GM21515 (cell line): ENCODE measurements at regions not wholly inside any gene's neighbourhood (a gene's known extent, or its start where the extent isn't known, plus 50 kb on each side); places are given as distances from the start of the nearest gene placed in this dataset.
"Not testable (repeated sequence)": the region's sequence is repeated elsewhere in the genome, so short reads cannot be mapped to it uniquely, and the experiment has no call there.

Experiments
- ATAC-seq: cut with Tn5 transposase; IDR thresholded peaks from one replicate; pipeline ENCODE4 v1.9.1; 2021; ENCODE audit not compliant: unreplicated experiment

DNA sequence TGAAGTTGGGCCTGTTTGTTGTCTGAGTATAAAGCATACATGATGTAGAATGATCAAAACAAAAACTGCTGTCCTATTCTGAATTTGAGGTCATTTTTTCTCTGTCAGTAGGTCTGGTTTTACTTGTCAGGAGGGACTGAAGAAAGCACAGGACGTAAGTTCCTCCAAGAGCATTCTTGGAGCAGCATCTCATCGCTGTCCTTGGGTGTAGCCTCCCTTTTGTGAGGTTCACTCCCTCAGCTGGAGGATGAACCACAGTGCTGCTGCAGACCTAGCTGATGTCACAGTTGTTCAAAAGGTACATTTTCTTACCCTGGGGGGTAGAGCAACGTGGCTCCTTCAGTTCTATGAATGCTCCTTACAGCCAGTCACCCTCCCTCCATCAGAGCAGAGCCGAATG is 490.0 kb upstream of the TBL1XR1 start:
- ATAC-seq = no peak

GRCh38 chr3:177688152-177688551 is 490.9 kb upstream of the TBL1XR1 start:
- no peak for ATAC-seq

DNA sequence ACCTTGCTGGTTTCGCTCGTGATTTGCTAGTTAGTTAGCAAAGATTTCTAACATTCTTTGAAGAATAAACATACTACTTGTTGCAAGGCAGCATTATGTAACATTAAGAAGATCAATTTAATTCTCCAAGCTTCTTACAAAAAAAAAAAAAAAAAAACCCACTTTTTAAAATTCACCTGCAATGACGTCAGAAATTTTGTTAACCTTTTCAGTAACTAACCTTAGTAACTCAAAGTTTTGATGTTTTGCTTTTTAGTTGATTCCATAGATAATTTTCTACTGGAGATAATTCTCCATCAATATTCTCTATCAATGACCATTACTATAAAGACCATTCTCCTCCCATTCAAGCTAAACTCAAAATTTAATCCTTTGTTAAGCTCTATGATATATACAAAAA is 491.8 kb upstream of the TBL1XR1 start:
- ATAC-seq = no peak

GRCh38 chr3:177689869-177690268 is 492.6 kb upstream of the TBL1XR1 start:
- ATAC-seq = no peak

DNA sequence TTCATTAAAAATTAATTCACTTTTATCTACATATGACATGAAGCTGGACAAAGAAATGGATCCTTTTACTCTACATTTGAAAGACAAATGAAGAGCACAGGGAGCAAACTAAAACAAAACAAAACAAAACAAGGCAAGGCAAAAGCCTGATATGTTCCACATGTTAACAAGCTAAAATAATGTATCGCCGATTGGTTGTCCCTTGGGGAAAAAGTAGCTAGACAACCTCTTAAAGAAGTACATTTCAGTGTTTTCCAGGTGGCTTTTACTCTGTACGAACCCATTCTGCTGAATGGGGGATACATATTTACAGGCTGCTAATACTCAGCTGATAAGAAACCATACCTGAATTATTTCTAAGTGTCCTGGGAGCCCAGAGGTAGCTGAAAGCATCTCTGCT is 493.0 kb upstream of the TBL1XR1 start:
- no peak for ATAC-seq

- no peak for ATAC-seq
These were observed 495.2 kb upstream of the TBL1XR1 start for GRCh38 chr3:177692304-177692975.

DNA sequence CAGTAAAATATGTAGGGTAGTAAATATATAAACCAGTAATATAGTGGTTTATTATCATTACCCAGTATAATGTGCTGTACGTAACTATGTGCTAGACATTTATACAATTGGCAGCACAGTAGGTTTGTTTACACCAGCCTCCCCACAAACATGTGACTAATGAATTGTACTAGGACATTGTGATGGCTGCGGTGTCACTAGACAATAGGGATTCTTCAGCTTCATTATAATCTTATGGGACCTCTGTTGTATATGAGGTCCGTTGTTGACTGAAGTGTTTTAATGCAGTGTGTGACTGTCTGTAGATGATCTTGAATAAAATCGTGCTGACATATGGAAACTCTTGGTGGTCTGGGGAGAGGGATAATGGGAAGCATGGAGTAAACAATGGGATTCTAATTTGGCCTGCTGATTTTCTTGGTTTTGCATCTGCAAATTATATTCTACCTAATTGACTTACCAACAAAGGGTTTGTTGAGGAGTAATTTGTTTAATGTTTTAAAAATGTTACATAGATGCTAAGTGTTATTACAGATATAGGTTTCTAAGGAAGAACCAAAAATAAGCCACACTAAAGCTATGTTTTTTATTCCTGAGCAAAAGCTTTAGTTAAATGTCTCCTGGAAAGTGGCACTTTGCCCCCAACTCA is 496.5 kb upstream of the TBL1XR1 start:
- no peak for ATAC-seq

- ATAC-seq = no peak
These were observed 497.0 kb upstream of the TBL1XR1 start for GRCh38 chr3:177694316-177694715.

- ATAC-seq = no peak
These were observed 497.7 kb upstream of the TBL1XR1 start for GRCh38 chr3:177694951-177695350.

DNA sequence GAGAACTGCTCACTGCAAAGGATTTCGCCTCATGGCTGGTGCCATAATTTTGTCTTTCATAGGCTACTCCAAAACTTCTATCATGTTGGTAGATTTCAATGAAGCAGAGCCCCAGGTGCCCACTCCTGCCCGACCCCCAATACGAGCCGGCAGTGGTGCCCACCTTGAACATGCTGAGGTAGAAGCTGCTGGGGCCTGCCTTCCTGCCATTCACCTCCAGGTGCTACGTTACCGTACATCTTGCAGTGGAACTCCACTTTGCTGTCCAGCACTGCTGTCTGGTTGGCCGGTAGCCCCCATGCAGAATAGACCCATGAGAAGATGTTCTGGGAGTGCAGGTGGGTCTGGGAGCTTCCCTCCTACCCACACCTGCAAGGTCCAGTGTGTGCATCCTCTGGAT is 502.8 kb upstream of the TBL1XR1 start:
- no peak for ATAC-seq

- ATAC-seq = no peak
These were observed 506.5 kb upstream of the TBL1XR1 start for GRCh38 chr3:177703788-177704187.

DNA sequence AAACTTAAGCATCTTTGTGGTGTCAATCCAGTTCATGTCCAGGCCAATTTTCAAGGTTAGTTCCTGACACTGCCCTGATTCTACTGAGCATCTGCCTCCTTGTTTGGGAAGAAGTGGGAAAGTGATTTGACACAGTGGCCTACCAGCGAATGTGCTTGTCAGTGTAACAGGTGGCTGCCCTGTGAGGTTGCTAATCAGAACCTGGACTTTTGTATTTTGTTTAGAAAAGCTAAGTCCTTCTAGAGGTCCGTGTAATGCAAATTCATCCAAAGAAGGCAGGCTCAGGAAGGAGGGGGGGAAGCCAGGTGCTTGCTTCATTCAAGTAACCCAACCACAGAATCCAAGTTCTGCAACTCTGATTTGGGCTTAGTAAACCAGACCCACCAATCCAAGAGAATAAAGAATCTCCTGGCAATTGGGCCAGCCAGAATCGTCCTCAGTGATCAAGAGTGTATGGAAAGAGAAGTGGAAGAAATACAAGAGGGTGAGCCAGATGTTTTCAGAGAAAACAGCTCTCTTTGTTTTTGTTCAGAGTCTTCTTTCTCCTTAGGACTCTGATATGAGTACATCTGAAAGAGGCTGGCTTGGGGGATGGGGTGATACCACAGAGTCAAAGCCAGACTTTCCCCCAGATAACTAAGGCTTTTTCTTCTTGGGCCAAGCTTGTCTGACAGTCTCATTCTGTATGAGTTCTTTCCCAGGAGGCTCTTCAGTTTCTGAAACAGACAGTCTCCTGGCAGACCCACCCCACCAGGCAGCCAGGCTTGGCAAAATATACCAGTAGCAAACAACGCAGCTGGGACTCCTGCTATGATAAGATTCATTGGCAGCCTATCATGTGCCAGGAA is 508.9 kb upstream of the TBL1XR1 start:
- no peak for ATAC-seq

DNA sequence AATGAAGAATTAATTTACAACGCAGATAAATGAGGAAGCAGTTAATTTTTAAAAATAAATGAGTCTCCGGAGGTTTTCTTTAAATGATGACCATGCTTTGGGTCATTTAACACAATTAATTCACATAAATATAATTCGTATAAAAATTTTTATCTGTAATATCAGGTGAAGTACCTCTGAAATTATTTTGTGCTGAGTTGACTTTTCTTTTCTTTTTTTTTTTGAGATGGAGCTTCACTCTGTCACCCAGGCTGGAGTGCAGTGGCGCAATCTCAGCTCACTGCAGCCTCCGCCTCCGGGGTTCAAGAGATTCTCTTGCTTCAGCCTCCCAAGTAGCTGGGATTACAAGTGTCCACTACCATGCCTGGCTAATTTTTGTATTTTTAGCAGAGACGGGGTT is 512.2 kb upstream of the TBL1XR1 start:
- ATAC-seq = not testable (repeated sequence)

GRCh38 chr3:177710506-177710905 is 513.2 kb upstream of the TBL1XR1 start:
- ATAC-seq = no peak

GRCh38 chr3:177711637-177712036 is 514.4 kb upstream of the TBL1XR1 start:
- ATAC-seq = no peak

DNA sequence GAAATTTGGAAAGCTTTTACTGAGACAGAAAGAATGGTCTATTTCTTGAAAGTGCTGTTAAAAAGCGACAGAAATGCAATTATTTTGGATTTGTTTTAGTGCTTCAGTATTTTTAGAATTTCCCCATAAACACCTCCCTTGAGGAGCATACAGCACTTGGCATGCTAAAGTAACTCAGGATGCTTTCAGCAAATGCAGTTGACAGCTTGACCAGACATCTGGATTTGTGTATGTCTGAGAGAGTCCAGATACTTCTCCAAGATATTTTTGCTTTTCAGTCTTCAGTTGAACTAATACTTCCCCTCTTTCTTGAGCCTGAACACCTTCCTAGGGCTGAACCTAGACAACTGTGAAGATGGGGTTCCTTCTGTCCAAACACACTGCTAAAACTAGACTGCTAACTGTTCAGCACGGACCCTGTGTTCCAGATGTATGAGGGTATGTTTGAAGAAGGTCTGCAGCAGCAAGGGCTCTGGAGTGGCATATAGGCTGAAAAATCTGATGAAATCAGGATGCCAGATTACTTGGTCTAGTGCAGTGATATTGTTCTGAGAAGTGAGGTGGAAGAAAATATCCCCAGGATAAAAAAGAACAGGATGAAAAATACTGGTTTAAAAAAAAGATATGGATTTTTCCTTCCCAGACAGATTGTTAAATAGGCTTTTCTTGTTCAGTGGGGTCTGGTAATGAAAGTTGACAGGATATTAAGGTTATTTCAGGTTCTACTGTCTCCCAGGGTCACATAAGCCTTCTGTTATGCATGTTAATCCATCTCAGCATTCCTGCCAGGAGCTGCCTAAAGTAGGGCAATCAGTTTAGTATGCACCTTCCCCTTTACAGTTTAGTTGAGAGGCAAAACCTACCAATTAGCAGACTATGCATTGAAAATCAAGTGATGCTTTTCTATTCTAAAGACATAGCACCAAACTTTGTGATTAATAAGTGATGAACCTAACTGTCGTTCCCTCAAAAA is 516.9 kb upstream of the TBL1XR1 start:
- no peak for ATAC-seq

DNA sequence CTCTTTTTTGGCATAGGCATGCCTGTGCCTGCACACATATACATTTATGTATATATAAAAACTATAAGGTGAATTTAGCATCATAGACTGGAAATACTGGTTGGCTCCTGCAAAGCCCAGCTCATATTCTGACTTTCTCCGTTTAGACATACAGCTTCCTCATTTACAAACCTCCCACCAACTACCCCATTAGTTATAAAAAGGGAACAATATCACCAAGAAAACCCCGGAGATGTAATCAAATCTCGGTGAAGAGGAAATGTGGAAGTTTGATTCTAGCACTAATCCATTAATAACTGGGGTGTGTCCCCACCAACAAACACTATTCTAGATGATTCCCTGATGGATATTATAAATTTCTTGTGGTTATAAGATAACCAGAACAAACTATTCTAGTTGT is 517.7 kb upstream of the TBL1XR1 start:
- ATAC-seq = no peak

- ATAC-seq = no peak
These were observed 518.7 kb upstream of the TBL1XR1 start for GRCh38 chr3:177715980-177716379.

GRCh38 chr3:177720927-177721326 is 523.6 kb upstream of the TBL1XR1 start:
- ATAC-seq = not testable (repeated sequence)

GRCh38 chr3:177721864-177722785 is 524.8 kb upstream of the TBL1XR1 start:
- no peak for ATAC-seq
